Nephron progenitor cell (in vitro differentiated cells): ENCODE measurements at regions not wholly inside any gene's neighbourhood (a gene's known extent, or its start where the extent isn't known, plus 50 kb on each side); places are given as distances from the start of the nearest gene placed in this dataset.
"Not testable (repeated sequence)": the region's sequence is repeated elsewhere in the genome, so short reads cannot be mapped to it uniquely, and the experiment has no call there.

ENCODE experiments used
- DNase-seq: peaks from one replicate; pipeline ENCODE4 v3.0.0; 2021
- H3K27ac Mint-ChIP-seq: 2 replicates; pipeline ENCODE4 v1.8.0; 2021; ENCODE audit warnings: mild to moderate bottlenecking, moderate library complexity, mixed read lengths
- H3K27me3 Mint-ChIP-seq: 2 replicates; pipeline ENCODE4 v1.8.0; 2021; ENCODE audit warnings: mild to moderate bottlenecking, low read depth, mixed read lengths; ENCODE audit not compliant: poor library complexity
- H3K36me3 Mint-ChIP-seq: 2 replicates; pipeline ENCODE4 v1.8.0; 2021; ENCODE audit warnings: low read depth, mixed read lengths
- H3K4me1 Mint-ChIP-seq: 2 replicates; pipeline ENCODE4 v1.8.0; 2021; ENCODE audit warnings: mixed read lengths
- H3K4me3 Mint-ChIP-seq: 2 replicates; pipeline ENCODE4 v1.8.0; 2021; ENCODE audit warnings: mild to moderate bottlenecking, moderate library complexity, mixed read lengths
- H3K9me3 Mint-ChIP-seq: 2 replicates; pipeline ENCODE4 v1.8.0; 2021; ENCODE audit warnings: mild to moderate bottlenecking, moderate library complexity, mixed read lengths
- CTCF ChIP-seq: fragments of 200-600 bp; sonication (generic); IDR thresholded peaks from 2 replicates; pipeline ENCODE4 v1.5.0; 2021; ENCODE audit warnings: antibody characterized with exemption

DNA sequence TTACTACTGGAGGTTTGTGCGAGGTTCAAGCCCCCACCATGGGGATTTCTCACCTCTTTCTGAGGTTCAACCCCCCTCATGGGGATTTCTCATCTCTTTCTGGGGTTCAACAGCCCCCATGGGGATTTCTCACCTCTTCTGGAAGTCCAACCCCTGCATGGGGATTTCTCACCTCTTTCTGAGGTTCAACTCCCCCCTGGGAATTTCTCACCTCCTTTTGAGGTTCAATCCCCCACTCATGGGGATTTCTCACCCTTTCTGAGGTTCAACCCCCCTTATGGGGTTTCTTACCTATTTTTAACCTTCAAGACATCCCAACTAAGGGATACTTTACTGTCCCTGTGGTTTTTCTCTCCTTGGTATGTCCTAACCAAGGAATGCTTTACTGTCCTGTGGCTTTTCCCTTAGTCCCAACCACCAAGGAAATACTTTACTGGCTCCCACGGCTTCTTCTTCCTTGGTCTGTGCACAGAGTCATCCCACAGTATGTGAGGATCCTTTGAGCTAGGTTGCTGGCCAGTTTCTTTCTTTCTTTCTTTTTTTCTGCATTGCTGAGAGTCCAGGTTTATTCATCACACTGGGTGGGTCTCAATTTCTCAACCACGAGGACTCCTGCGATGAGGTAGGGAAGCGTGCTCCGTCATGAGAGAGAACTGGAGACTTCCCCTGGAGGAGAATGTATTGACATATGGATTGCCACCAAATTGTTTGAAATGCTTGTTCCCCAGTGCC lies 2140.2 kb downstream of the TP53TG3F start:
- Mint-ChIP-seq H3K36me3 (no peaks in the 10 kb centered on the region), H3K9me3 (peaks cover 81% of the 10 kb centered on the region), H3K4me3 (no peak overlapping the region), H3K27me3 (no peaks in the 10 kb centered on the region), H3K4me1 (no peaks in the 10 kb centered on the region), H3K27ac (no peak overlapping the region)
- no peak for DNase-seq
- TF ChIP-seq CTCF, result no peak

DNA sequence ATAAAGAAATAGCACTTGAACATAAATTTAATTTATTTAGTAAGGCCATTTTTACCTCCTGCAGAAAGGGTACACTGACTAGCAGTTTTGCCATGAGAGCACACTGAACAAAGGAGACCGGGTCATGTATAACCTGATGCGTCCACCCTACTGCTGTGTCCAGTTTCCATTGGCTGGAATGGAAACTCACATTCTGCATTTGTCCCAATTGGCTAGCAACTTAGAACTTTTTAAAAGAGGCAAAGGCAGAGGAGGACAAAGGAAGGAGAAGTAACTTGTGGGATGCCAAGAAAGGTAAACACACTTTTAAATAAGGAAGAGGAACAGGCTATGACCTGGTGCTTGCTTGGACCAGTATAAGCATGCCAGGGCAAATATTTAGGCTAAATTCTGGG lies 2140.7 kb downstream of the TP53TG3F start:
- not testable (repeated sequence) for H3K36me3 Mint-ChIP-seq, DNase-seq
- H3K9me3 Mint-ChIP-seq, result peaks cover 77% of the 10 kb centered on the region

DNA sequence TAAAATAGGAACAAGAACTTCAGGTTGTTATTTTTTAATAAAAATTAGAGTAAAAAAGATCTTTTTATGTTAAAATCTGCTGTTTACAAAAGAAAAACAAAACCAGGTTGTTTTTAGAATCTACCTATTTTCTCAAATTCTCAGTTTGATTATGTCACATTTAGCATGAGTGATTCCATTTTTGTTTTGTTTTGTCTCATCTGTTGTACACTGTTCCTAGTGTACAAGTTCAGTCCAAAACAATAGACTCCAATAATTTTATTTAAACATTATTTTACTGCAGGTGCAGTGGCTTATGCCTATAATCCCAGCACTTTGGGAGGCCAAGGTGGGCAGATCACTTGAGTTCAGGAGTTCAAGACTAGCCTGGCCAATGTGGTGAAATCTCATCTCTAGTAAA lies 2142.7 kb downstream of the TP53TG3F start:
- no peak for TF ChIP-seq CTCF
- Mint-ChIP-seq H3K9me3 (peaks cover 64% of the 10 kb centered on the region), H3K36me3 (no peaks in the 10 kb centered on the region), H3K4me1 (no peaks in the 10 kb centered on the region), H3K27me3 (no peaks in the 10 kb centered on the region), H3K27ac (no peak overlapping the region), H3K4me3 (no peak overlapping the region)
- no peak for DNase-seq

More for the DNA sequence above, 2140.7 kb downstream of the TP53TG3F start:
- not testable (repeated sequence) for H3K4me3 Mint-ChIP-seq, H3K27ac Mint-ChIP-seq, H3K4me1 Mint-ChIP-seq, H3K27me3 Mint-ChIP-seq

DNA sequence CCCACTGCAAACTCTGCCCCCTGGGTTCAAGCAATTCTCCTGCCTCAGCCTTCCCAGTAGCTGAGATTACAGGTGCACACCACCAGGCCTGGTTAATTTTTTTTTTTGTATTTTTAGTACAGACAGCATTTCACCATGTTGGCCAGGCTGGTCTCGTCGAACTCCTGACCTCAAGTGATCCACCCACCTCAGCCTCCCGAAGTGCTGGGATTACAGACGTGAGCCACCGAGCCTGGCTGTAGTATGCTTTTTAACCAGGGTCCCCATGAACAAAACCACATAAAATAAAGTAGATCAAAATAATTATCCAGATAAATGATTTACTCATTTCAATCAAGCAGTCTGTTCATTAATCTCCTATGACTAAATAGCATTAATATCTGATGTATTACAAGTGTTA lies 2144.0 kb downstream of the TP53TG3F start:
- not testable (repeated sequence) for DNase-seq, H3K27ac Mint-ChIP-seq, H3K4me3 Mint-ChIP-seq, H3K36me3 Mint-ChIP-seq, H3K27me3 Mint-ChIP-seq, H3K4me1 Mint-ChIP-seq
- H3K9me3 Mint-ChIP-seq, result peaks cover 60% of the 10 kb centered on the region

GRCh38 chr16:35605921-35606320 lies 2146.5 kb downstream of the TP53TG3F start:
- Mint-ChIP-seq H3K36me3 (no peaks in the 10 kb centered on the region), H3K4me1 (no peaks in the 10 kb centered on the region), H3K27ac (no peak overlapping the region), H3K9me3 (peaks cover 34% of the 10 kb centered on the region), H3K4me3 (no peak overlapping the region), H3K27me3 (no peaks in the 10 kb centered on the region)
- no peak for DNase-seq
- no peak for TF ChIP-seq CTCF

GRCh38 chr16:35614883-35615282 lies 2155.5 kb downstream of the TP53TG3F start:
- peaks cover 50% of the 10 kb centered on the region for H3K9me3 Mint-ChIP-seq
- H3K4me1 Mint-ChIP-seq, result not testable (repeated sequence)

DNA sequence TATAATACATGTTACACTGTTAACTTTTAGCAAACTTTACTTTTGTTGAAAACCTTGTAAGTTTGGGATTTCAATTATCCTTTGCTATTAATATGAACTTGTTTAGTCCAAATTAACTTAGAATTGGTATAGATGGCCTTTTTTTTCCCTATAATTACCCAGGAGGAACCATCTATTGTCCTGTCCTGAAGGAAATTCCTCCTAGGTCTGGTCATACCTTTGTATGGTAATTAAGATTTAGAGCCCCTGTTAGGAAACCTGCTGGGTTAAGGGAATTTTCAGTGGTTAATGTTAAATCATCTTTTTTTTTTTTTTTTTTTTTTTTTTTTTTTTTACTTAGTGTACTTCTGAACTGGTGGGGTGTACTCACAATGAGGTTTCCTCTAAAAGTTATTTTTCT lies 2159.8 kb downstream of the TP53TG3F start:
- H3K36me3 Mint-ChIP-seq, H3K4me1 Mint-ChIP-seq, H3K4me3 Mint-ChIP-seq, H3K27ac Mint-ChIP-seq, H3K27me3 Mint-ChIP-seq, DNase-seq: not testable (repeated sequence)
- H3K9me3 Mint-ChIP-seq, result peaks cover 77% of the 10 kb centered on the region

More at GRCh38 chr16:35614883-35615282, 2155.5 kb downstream of the TP53TG3F start:
- not testable (repeated sequence) for H3K27ac Mint-ChIP-seq, H3K27me3 Mint-ChIP-seq, H3K4me3 Mint-ChIP-seq, DNase-seq, H3K36me3 Mint-ChIP-seq

DNA sequence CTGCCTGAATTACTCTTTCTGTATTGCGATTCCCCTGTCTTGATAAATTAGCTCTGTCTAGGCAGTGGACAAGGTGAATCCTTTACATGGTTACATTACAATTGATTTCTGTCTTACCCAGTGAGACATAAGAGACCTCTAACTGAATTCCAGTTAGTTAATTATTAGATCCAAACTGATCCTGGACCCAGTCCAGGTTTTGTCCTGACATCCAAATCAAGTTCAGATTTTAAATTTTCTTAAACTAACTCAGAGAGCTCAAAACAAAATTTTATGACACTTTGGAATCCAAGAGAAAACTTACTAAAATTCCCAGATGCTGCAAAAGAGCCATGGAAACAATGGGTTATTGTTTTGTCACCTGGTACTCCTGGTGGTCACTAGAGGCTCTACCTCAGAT lies 2166.6 kb downstream of the TP53TG3F start:
- TF ChIP-seq CTCF, result no peak
- no peak overlapping the region for H3K27ac Mint-ChIP-seq
- H3K27me3 Mint-ChIP-seq, result no peaks in the 10 kb centered on the region
- H3K4me3 Mint-ChIP-seq, result no peak overlapping the region
- peaks cover 79% of the 10 kb centered on the region for H3K9me3 Mint-ChIP-seq
- no peaks in the 10 kb centered on the region for H3K36me3 Mint-ChIP-seq
- no peak for DNase-seq
- H3K4me1 Mint-ChIP-seq, result no peaks in the 10 kb centered on the region
